C4-2B (cell line): ENCODE measurements at regions not wholly inside any gene's neighbourhood (a gene's known extent, or its start where the extent isn't known, plus 50 kb on each side); places are given as distances from the start of the nearest gene placed in this dataset.

Experiments
- CTCF ChIP-seq: fragments of 450-650 bp; conservative IDR thresholded peaks from 2 replicates; pipeline ENCODE4 v1.5.1; 2017; ENCODE audit warnings: mild to moderate bottlenecking
- ZFX ChIP-seq: fragments of 450-650 bp; IDR thresholded peaks from 2 replicates; pipeline ENCODE4 v1.6.1; 2017

- TF ChIP-seq CTCF (peak; percentile 38), ZFX (no peak)
These were observed 360.5 kb upstream of the TMPO start for GRCh38 chr12:98154850-98155249.
